OCI-LY1 (cell line): ENCODE measurements at regions not wholly inside any gene's neighbourhood (a gene's known extent, or its start where the extent isn't known, plus 50 kb on each side); places are given as distances from the start of the nearest gene placed in this dataset.

Source experiments
- H2AFZ ChIP-seq: fragments of 200-600 bp; sonication (generic), shearing (Covaris generic); 2 replicates; pipeline ENCODE4 v1.6.0; 2014; ENCODE audit warnings: antibody characterized with exemption, mild to moderate bottlenecking, low read length
- H3F3A ChIP-seq: fragments of 200-600 bp; sonication (generic), shearing (Covaris generic); 2 replicates; pipeline ENCODE4 v1.6.0; 2014; ENCODE audit warnings: mild to moderate bottlenecking, antibody characterized with exemption, low read length, moderate library complexity; ENCODE audit not compliant: insufficient read depth
- H3K27ac ChIP-seq: fragments of 200-600 bp; sonication (generic); 2 replicates; pipeline ENCODE4 v1.5.1; 2014; ENCODE audit warnings: low read length, mixed run types, mild to moderate bottlenecking, low read depth; ENCODE audit not compliant: poor library complexity, severe bottlenecking
- H3K27me3 ChIP-seq: fragments of 200-600 bp; sonication (generic); 2 replicates; pipeline ENCODE4 v1.6.0; 2014; ENCODE audit warnings: antibody characterized with exemption, mild to moderate bottlenecking, low read length, moderate library complexity; ENCODE audit not compliant: insufficient read depth
- H3K36me3 ChIP-seq: fragments of 200-600 bp; sonication (generic); 2 replicates; pipeline ENCODE4 v1.6.1; 2014; ENCODE audit warnings: mild to moderate bottlenecking, antibody characterized with exemption, low read length, moderate library complexity, mixed read lengths; ENCODE audit not compliant: insufficient read depth
- H3K4me1 ChIP-seq: fragments of 200-600 bp; sonication (generic); 2 replicates; pipeline ENCODE4 v1.5.1; 2014; ENCODE audit warnings: mild to moderate bottlenecking, low read length, moderate library complexity; ENCODE audit not compliant: insufficient read depth, severe bottlenecking
- H3K4me2 ChIP-seq: fragments of 200-600 bp; sonication (generic), shearing (Covaris generic); 2 replicates; pipeline ENCODE4 v1.6.1; 2014; ENCODE audit warnings: low read length
- H3K4me3 ChIP-seq: fragments of 200-600 bp; sonication (generic); 2 replicates; pipeline ENCODE4 v1.5.1; 2014; ENCODE audit warnings: low read length, low read depth, mild to moderate bottlenecking, mixed read lengths; ENCODE audit not compliant: poor library complexity, severe bottlenecking
- H3K79me2 ChIP-seq: fragments of 200-600 bp; shearing (Covaris generic); 2 replicates; pipeline ENCODE4 v1.6.1; 2016; ENCODE audit warnings: mixed run types, low read length, mixed read lengths; ENCODE audit not compliant: insufficient read depth
- H3K9ac ChIP-seq: fragments of 200-600 bp; sonication (generic), shearing (Covaris generic); 2 replicates; pipeline ENCODE4 v1.6.1; 2014; ENCODE audit warnings: mild to moderate bottlenecking, low read length, mixed read lengths
- H3K9me2 ChIP-seq: fragments of 200-600 bp; sonication (generic), shearing (Covaris generic); 2 replicates; pipeline ENCODE4 v1.6.1; 2014; ENCODE audit warnings: low read depth, mild to moderate bottlenecking, low read length, mixed read lengths
- H3K9me3 ChIP-seq: fragments of 200-600 bp; shearing (Covaris generic); 2 replicates; pipeline ENCODE4 v1.6.1; 2014; ENCODE audit warnings: low read length, mixed read lengths
- H4K20me1 ChIP-seq: fragments of 200-600 bp; sonication (generic), shearing (Covaris generic); 2 replicates; pipeline ENCODE4 v1.6.0; 2016; ENCODE audit warnings: mild to moderate bottlenecking, low read length; ENCODE audit not compliant: insufficient read depth
- EZH2 ChIP-seq: fragments of 200-600 bp; sonication (generic), shearing (Covaris generic); IDR thresholded peaks from 2 replicates; pipeline ENCODE4 v1.8.0; 2017; ENCODE audit warnings: borderline replicate concordance, mixed run types, mild to moderate bottlenecking, antibody characterized with exemption, low read length, moderate library complexity, mixed read lengths
- TF ChIP-seq, protein P1 (sequence below): fragments of 200-600 bp; sonication (generic), shearing (Covaris generic); IDR thresholded peaks from 2 replicates; pipeline ENCODE4 v1.5.1; 2017; ENCODE audit warnings: mild to moderate bottlenecking, antibody characterized with exemption, low read length, moderate library complexity, mixed read lengths

DNA sequence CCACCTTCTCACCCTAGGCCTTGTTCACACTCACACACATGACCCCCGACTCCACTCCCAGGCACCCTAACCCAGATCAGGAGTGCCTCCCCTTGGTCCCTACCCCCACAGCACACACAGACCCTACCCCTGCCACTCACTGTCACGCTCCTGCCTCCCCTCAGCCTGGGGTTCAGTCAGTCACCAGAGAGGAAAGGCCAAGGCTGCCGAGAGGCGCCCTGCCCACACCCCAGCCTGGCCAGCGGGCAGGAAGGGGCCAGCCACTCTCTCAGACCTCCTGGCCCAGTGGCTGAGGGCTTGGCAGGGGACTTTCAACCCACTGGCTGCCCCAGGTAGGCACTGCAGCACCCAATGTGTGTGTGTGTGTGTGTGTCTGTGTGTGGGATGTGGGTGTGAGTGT lies 122.4 kb upstream of the MVB12B start:
- no peak for TF ChIP-seq EZH2
- TF ChIP-seq, protein P1, sequence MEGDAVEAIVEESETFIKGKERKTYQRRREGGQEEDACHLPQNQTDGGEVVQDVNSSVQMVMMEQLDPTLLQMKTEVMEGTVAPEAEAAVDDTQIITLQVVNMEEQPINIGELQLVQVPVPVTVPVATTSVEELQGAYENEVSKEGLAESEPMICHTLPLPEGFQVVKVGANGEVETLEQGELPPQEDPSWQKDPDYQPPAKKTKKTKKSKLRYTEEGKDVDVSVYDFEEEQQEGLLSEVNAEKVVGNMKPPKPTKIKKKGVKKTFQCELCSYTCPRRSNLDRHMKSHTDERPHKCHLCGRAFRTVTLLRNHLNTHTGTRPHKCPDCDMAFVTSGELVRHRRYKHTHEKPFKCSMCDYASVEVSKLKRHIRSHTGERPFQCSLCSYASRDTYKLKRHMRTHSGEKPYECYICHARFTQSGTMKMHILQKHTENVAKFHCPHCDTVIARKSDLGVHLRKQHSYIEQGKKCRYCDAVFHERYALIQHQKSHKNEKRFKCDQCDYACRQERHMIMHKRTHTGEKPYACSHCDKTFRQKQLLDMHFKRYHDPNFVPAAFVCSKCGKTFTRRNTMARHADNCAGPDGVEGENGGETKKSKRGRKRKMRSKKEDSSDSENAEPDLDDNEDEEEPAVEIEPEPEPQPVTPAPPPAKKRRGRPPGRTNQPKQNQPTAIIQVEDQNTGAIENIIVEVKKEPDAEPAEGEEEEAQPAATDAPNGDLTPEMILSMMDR: no peak
- H4K20me1 ChIP-seq: no peaks in the 10 kb centered on the region
- no peaks in the 10 kb centered on the region for H3K4me1 ChIP-seq

DNA sequence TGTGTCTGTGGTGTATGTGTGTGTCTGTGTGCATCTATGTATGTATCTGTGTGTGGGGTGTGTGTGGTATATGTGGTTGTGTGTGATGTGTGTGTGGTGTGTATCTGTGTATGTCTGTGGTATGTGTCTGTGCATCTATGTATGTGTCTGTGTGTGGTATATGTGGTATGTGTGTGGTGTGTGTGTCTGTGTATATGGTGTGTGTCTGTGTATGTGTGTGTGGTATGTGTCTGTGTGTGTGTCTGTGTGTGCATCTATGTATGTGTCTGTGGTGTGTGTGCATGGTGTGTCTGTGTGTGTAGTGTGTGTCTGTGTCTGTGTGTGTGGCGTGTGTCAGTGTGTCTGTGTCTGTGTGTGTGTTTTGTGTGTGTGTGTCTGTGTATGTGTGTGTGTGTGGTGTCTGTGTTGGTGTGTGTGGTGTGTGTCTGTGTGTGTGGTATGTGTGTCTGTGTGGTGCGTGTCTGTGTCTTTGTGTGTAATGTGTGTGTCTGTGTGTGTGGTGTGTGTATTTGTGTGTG lies 121.9 kb upstream of the MVB12B start:
- H3K36me3 ChIP-seq: no peaks in the 10 kb centered on the region
- no peaks in the 10 kb centered on the region for H3K9me2 ChIP-seq
- no peaks in the 10 kb centered on the region for H3K4me1 ChIP-seq
- no peak overlapping the region for H3K4me3 ChIP-seq
- H4K20me1 ChIP-seq: no peaks in the 10 kb centered on the region
- no peak overlapping the region for H3K27ac ChIP-seq
- no peaks in the 10 kb centered on the region for H3K9me3 ChIP-seq
- H3K27me3 ChIP-seq: no peaks in the 10 kb centered on the region
- no peaks in the 10 kb centered on the region for H3K79me2 ChIP-seq
- H3K4me2 ChIP-seq: no peak overlapping the region
- no peak overlapping the region for H3K9ac ChIP-seq
- H2AFZ ChIP-seq: no peak overlapping the region
- H3F3A ChIP-seq: no peaks in the 10 kb centered on the region
- TF ChIP-seq, protein P1: no peak
- TF ChIP-seq EZH2: no peak

More for the DNA sequence above, 122.4 kb upstream of the MVB12B start:
- H3K27me3 ChIP-seq: no peaks in the 10 kb centered on the region
- H3K4me3 ChIP-seq: no peak overlapping the region
- H3F3A ChIP-seq: no peaks in the 10 kb centered on the region
- H3K4me2 ChIP-seq: no peak overlapping the region
- no peaks in the 10 kb centered on the region for H3K9me2 ChIP-seq
- H3K9ac ChIP-seq: no peak overlapping the region
- no peaks in the 10 kb centered on the region for H3K36me3 ChIP-seq
- H3K27ac ChIP-seq: no peak overlapping the region
- no peak overlapping the region for H2AFZ ChIP-seq
- H3K79me2 ChIP-seq: no peaks in the 10 kb centered on the region
- H3K9me3 ChIP-seq: no peaks in the 10 kb centered on the region

DNA sequence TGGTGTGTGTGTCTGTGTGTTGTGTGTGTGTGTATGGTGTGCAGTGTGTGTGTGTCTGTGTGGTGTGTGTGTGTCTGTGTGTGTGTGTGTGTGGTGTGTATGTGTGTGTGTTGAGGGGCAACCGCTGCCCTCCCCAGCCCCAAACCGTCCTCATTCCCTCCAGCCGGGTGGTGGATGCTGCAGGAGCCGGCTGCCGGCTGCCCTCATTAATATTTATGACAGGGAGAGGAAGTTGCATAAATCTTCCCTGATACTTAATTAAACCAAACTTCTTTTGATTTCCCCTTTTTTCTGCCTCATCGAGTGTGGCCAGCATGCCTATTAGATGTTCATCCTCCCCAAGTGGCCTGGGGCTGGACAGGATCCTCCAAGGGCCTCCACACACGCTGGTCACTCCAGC lies 121.4 kb upstream of the MVB12B start:
- H3K4me1 ChIP-seq: no peaks in the 10 kb centered on the region
- H3K4me3 ChIP-seq: no peak overlapping the region
- no peaks in the 10 kb centered on the region for H3K79me2 ChIP-seq
- no peaks in the 10 kb centered on the region for H3F3A ChIP-seq
- H3K9me3 ChIP-seq: no peaks in the 10 kb centered on the region
- H4K20me1 ChIP-seq: no peaks in the 10 kb centered on the region
- H3K27ac ChIP-seq: no peak overlapping the region
- no peaks in the 10 kb centered on the region for H3K36me3 ChIP-seq
- no peaks in the 10 kb centered on the region for H3K27me3 ChIP-seq
- H3K9ac ChIP-seq: no peak overlapping the region
- no peaks in the 10 kb centered on the region for H3K9me2 ChIP-seq
- TF ChIP-seq, protein P1: no peak
- no peak for TF ChIP-seq EZH2
- H3K4me2 ChIP-seq: no peak overlapping the region
- no peak overlapping the region for H2AFZ ChIP-seq
